ENCODE measurements at regions not wholly inside any gene's neighbourhood (a gene's known extent, or its start where the extent isn't known, plus 50 kb on each side); places are given as distances from the start of the nearest gene placed in this dataset.

GRCh38 chr20:43262341-43262740 lies 72.6 kb upstream of the PTPRT start (continued):
- TF ChIP-seq, protein P1, sequence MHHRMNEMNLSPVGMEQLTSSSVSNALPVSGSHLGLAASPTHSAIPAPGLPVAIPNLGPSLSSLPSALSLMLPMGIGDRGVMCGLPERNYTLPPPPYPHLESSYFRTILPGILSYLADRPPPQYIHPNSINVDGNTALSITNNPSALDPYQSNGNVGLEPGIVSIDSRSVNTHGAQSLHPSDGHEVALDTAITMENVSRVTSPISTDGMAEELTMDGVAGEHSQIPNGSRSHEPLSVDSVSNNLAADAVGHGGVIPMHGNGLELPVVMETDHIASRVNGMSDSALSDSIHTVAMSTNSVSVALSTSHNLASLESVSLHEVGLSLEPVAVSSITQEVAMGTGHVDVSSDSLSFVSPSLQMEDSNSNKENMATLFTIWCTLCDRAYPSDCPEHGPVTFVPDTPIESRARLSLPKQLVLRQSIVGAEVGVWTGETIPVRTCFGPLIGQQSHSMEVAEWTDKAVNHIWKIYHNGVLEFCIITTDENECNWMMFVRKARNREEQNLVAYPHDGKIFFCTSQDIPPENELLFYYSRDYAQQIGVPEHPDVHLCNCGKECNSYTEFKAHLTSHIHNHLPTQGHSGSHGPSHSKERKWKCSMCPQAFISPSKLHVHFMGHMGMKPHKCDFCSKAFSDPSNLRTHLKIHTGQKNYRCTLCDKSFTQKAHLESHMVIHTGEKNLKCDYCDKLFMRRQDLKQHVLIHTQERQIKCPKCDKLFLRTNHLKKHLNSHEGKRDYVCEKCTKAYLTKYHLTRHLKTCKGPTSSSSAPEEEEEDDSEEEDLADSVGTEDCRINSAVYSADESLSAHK (tag by site-specific recombination; IDR thresholded peaks at IDR 0.05), result no peak
- no peak for TF ChIP-seq ZNF555 (tag by site-specific recombination; conservative IDR thresholded peaks at IDR 0.05)

GRCh38 chr20:43255877-43256276 lies 66.2 kb upstream of the PTPRT start:
- Histone ChIP-seq H3K36me3 (ENCODE audit: control insufficient read depth in 2 of 2, insufficient read depth in 1 of 2, low read length in 2 of 2) (no peaks in the 10 kb centered on the region), H3K9me3 (ENCODE audit: control insufficient read depth, insufficient read depth, low read depth, low read length) (no peaks in the 10 kb centered on the region), H3K4me3 (ENCODE audit: low read depth, low read length) (no peak overlapping the region), H3K4me1 (ENCODE audit: control insufficient read depth, insufficient read depth, low read length) (no peaks in the 10 kb centered on the region), H3K27ac (ENCODE audit: extremely low read depth, low read depth, low read length) (no peak overlapping the region)
- CTCF ChIA-PET, result no interaction called here
- TF ChIP-seq ZNF518A (tag by site-specific recombination; conservative IDR thresholded peaks at IDR 0.05; ENCODE audit: low read depth) (no peak), ZNF626 (tag by site-specific recombination; IDR thresholded peaks at IDR 0.05) (no peak), BCL11B (tag by site-specific recombination; IDR thresholded peaks at IDR 0.05; ENCODE audit: low read depth) (no peak), ZNF776 (tag by site-specific recombination; IDR thresholded peaks at IDR 0.05; ENCODE audit: borderline replicate concordance) (no peak), ZNF692 (tag by site-specific recombination; IDR thresholded peaks at IDR 0.05) (no peak), ZNF18 (tag by site-specific recombination; IDR thresholded peaks at IDR 0.05) (no peak), ZBTB8A (tag by site-specific recombination; IDR thresholded peaks at IDR 0.05) (no peak), ZNF48 (tag by site-specific recombination; IDR thresholded peaks at IDR 0.05) (no peak), YY1 (tag by site-specific recombination; IDR thresholded peaks at IDR 0.05) (no peak), ZNF175 (tag by site-specific recombination; IDR thresholded peaks at IDR 0.05) (no peak)
- TF ChIP-seq, protein P2, sequence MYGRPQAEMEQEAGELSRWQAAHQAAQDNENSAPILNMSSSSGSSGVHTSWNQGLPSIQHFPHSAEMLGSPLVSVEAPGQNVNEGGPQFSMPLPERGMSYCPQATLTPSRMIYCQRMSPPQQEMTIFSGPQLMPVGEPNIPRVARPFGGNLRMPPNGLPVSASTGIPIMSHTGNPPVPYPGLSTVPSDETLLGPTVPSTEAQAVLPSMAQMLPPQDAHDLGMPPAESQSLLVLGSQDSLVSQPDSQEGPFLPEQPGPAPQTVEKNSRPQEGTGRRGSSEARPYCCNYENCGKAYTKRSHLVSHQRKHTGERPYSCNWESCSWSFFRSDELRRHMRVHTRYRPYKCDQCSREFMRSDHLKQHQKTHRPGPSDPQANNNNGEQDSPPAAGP (tag by site-specific recombination; IDR thresholded peaks at IDR 0.05), result no peak
- POLR2A ChIA-PET, result no interaction called here

Data from HEK293 (cell line).